HG02981 (cell line): ENCODE measurements at regions not wholly inside any gene's neighbourhood (a gene's known extent, or its start where the extent isn't known, plus 50 kb on each side); places are given as distances from the start of the nearest gene placed in this dataset.

Experiments used
- ATAC-seq: cut with Tn5 transposase; IDR thresholded peaks from one replicate; pipeline ENCODE4 v1.9.1; 2021; ENCODE audit warnings: mild to moderate bottlenecking, moderate library complexity; ENCODE audit not compliant: unreplicated experiment

- ATAC-seq: no peak
Observed at GRCh38 chrX:68930542-68931317, 101.9 kb downstream of the EFNB1 start.

DNA sequence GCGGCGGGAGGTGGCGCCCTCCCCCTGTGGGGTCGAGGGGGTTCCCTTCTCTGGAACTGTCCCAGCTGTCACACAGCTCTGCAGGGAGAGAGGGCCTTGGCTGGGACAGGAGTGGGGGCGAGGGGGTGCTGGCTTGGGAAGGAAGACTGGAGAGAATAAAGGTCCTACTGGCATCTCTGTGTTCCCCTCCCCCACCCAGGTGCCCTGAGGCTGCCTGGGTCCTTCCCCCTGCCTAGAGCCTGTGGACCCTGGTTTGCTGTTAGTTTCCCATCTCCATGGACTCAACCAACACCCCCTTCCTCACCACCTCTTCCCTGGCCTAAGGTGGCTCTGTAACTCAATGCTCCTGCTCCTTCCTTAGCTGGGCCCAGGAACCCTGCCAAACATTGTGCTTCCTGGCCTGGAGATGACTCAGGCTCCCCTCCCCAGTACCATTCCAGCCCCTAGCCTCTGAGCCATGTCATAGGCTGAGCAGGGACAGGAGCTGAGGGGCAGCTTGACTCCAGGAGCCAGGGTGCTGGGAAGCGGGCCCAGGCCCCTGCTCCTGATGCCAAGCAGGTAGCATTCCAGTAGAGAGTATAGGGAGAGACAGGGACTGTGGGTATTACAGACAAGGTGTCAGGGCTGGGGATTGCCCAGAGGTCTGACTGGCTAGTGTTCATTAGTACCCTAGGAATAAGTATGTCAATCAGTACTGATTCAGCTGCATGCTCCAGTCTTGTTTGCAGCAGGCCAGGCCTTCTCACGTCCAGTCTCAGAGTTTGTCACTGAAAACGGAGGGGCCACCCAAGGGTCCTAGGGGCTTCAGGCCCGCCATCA lies 100.7 kb downstream of the EFNB1 start:
- ATAC-seq: no peak

DNA sequence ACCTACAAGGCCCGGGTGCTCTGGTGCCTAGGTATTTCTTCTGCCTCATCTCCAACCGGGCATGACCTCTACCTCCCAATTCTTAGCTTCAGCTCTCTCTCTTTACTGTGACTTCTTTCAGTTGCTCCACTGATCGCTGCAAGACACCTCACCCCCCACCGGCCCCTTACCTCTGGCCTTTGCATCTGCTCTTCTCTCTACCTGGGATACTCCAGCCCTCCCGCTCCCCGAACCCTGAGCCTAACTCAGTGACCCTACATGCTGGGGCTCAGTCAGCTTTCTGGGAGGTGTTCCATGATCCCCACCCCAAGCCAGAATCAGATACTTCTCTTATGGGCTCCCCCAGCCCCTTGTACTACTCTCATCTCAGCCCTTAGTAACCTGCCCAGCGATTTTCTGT lies 99.6 kb downstream of the EFNB1 start:
- ATAC-seq: no peak

- ATAC-seq: no peak
Observed at GRCh38 chrX:68927178-68927577, 98.4 kb downstream of the EFNB1 start.

GRCh38 chrX:68923147-68923546 lies 94.3 kb downstream of the EFNB1 start:
- no peak for ATAC-seq

- no peak for ATAC-seq
Observed at GRCh38 chrX:68922013-68922412, 93.2 kb downstream of the EFNB1 start.

DNA sequence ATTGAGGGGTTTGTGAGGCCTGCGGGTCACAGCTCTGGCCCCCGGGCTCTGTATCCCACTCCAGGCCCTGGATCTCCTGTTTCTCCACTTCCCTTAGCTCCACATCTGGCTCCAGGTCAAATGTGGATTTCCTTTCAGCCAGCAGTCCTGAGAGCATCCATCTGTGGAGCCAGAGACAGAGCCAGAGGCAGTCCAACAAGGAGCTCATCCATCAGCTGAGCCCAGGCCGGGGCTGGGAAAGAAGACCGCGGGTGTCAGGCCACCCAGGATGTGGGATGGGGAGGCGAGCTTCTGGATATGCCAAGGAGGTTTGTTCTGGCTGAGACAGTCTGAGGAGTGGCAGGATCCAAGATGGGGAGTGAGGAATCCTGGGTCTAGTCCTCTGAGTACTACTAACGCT lies 91.7 kb downstream of the EFNB1 start:
- no peak for ATAC-seq

DNA sequence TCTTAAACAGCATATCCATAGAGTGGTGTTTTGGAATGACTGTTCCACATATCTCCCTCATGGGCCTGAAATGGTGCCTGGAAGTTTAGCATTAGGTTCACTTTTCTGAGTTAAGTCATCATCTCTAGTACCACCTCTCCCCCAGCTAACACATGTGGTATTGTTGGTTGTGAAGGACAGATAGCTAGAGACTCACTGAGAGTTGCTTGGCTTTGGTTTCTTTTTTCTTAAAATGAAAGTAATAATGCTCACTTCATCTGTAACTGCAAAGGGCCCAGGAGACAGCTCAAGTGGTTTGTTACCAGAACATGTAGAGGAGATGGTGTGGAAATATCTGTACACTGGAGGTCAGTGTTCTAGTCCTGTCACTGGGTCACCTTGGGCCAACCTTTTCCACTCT lies 90.9 kb downstream of the EFNB1 start:
- peak; percentile 57 for ATAC-seq

GRCh38 chrX:68918202-68918601 lies 89.4 kb downstream of the EFNB1 start:
- no peak for ATAC-seq

DNA sequence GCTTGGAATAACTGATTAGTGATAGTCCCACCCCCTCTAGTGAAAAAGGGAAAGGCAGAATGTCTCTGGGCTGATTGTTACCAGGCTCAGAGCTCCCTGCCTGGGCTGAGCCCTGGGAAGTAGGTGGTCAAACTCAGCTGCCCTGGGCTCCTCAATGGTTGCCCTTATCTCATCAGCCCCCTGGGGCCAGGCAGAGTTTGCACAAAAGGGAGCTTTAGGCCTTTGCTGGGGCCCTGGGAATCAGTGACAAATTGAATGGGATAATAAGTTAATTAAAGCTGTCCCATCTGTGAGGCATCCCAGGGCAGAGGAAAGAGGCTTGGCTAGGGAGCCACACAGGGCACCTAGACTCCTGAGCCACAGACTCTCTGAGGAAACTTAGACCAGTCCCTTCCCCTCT lies 89.0 kb downstream of the EFNB1 start:
- no peak for ATAC-seq

DNA sequence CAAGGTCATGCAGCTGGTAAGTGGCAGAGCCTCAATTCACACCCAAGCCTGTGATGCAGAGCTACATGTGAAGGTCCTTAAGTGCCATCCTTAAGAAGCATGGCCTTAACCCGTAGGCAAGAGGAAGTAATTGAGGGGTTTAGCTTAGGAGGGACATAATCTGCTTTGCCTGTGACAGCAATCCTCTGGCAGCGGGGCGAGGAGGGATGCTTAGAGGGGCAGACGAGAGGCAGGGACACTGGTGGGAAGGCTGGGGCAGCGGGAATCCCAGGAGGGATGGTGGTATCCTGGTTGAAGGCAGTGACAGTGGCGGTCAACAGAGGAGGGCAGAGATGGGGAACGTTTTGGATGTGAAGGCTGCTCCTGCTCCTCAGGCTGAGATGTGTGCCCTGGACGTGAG lies 88.1 kb downstream of the EFNB1 start:
- ATAC-seq: no peak

DNA sequence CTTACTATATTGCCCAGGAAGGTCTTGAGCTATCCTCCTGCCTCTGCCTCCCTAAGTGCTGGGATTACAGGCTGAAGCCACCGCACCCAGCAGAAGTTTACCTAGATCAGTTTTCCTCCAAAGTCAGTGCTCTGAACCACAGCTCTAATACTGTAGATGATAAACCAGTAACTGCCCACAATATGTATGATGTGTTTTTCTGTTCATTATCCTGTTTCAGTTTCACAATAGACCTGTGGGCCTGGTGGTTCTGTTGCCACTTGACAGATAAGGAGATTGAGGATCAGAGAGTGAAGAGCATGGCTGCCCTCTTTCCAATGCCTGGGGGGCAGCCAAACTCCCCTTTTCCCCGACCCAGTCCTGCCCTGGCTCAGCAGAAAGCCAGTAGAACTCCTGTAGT lies 87.0 kb downstream of the EFNB1 start:
- ATAC-seq: peak; percentile 87

DNA sequence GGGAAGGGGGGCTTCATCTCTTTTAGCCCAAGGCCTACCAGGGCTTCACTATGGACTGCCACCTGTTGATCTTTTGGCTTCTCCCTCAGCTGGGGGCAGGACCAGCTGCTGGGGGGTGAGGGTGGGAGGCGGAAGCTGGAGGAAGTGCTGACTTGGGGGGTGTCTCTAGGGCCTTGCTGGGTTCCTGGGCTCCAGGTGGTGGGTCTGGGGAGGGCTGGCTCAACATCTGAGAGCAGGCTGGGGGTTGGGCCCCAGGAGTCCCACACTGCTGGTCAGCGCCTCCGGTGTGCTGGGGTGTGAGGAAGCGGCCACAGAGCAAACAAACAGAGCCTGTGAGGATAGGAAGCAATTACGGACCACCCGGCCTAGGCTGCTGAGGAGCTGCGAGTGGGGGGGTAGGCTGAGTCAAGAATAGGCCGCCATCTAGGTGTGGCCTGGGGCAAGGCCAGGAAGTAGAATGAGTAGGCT lies 85.7 kb downstream of the EFNB1 start:
- ATAC-seq: no peak

DNA sequence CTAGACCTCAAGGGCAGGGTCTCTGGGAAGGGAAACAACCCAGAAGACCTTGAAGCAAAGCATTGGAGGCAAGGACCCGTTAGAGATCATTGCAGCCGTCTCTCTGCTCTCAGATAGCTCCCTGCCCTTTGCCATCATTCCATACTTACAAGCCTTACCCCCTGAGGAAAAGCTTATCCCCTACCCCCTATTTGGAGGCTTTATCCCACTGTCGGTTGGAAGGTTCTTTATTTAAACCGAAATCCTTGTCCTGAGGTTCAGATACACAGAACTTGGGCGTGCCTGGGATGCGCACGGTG lies 84.4 kb downstream of the EFNB1 start:
- no peak for ATAC-seq

- ATAC-seq: no peak
Observed at GRCh38 chrX:68912113-68912512, 83.3 kb downstream of the EFNB1 start.

- no peak for ATAC-seq
Observed at GRCh38 chrX:68910731-68911428, 82.1 kb downstream of the EFNB1 start.

GRCh38 chrX:68909945-68910344 lies 81.1 kb downstream of the EFNB1 start:
- ATAC-seq: no peak

GRCh38 chrX:68908071-68908470 lies 79.2 kb downstream of the EFNB1 start:
- no peak for ATAC-seq

GRCh38 chrX:68902706-68903504 lies 74.1 kb downstream of the EFNB1 start:
- ATAC-seq: no peak

- no peak for ATAC-seq
Observed at GRCh38 chrX:68901519-68901918, 72.7 kb downstream of the EFNB1 start.

DNA sequence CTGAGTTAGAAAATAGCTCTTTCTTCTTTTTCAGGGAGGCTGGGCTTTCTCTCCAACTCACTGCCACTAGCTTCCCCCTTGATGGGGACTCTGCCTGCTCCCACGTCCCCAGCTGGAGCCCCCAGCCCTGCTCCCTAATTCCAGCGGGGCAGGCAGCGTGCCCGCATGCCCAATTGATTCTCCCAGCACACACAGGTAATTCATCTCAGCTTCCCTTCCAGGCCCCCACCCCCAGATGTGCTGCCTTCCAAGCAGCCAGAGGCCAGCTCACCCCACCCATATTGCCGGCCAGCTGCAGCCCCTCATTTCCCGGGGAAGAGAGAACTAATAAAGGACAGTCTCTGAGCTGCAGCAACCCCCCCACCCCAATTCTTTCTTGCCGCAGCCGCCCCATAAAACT lies 69.8 kb downstream of the EFNB1 start:
- ATAC-seq: no peak
